Body of pancreas (tissue), 4 donors: ENCODE measurements at regions not wholly inside any gene's neighbourhood (a gene's known extent, or its start where the extent isn't known, plus 50 kb on each side); places are given as distances from the start of the nearest gene placed in this dataset.

Experiments used
- ATAC-seq: fragments of 150-250 bp; one replicate; pipeline ENCODE4 v1.9.1; 2016
- DNase-seq, 4 donors: peaks; one replicate each; pipeline ENCODE4 v3.0.0-alpha.2; 2019
- H3K27ac ChIP-seq, 4 donors: fragments of 200-600 bp; sonication (generic); 1 replicate in 3 of 4; 2 replicates in 1 of 4; pipeline versions ENCODE4 v1.5.1 to v1.6.1; 2016 to 2019; ENCODE audit warnings: mild to moderate bottlenecking in 1 of 4, mixed read lengths in 1 of 4, moderate library complexity in 1 of 4
- H3K27me3 ChIP-seq, 2 donors: fragments of 200-600 bp; sonication (generic); one replicate each; pipeline ENCODE4 v1.6.0; 2016; ENCODE audit warnings: mild to moderate bottlenecking in 1 of 2
- H3K36me3 ChIP-seq, 2 donors: fragments of 200-600 bp; sonication (generic); replicated peaks in 1 of 2; 2 replicates each; pipeline ENCODE4 v1.5.1; 2016; ENCODE audit warnings: low read depth in 2 of 2; ENCODE audit not compliant: insufficient read depth in 1 of 2
- H3K4me1 ChIP-seq: fragments of 200-600 bp; sonication (generic); one replicate; pipeline ENCODE4 v1.6.0; 2016
- H3K4me3 ChIP-seq, 2 donors: fragments of 200-600 bp; sonication (generic); 1 replicate in 1 of 2; 2 replicates in 1 of 2; pipeline ENCODE4 v1.5.1; 2016 to 2019
- H3K9me3 ChIP-seq, 3 donors: fragments of 200-600 bp; sonication (generic); 1 replicate in 2 of 3; 2 replicates in 1 of 3; pipeline ENCODE4 v1.5.1; 2016
- CTCF ChIP-seq, 7 experiments: fragments of 450-650 bp in 4 of 7; fragments of 200-600 bp in 3 of 7; sonication (generic) in 3 of 7; IDR thresholded peaks; one replicate each; pipeline ENCODE4 v1.5.1; 2016 to 2019; ENCODE audit warnings: antibody characterized with exemption in 7 of 7
- POLR2A ChIP-seq, 3 donors: fragments of 450-650 bp; IDR thresholded peaks; one replicate each; pipeline ENCODE4 v1.6.1; 2016; ENCODE audit warnings: antibody characterized with exemption in 3 of 3, mild to moderate bottlenecking in 2 of 3
- WGBS, 2 donors: methylation state at CpG; one replicate each; pipeline ENCODE4 v1.1.5; 2017; 5-methylcytosine and 5-hydroxymethylcytosine counted together
- intact Hi-C: fragments of 100-400 bp; cut with DNase I; formaldehyde crosslinking; loops from one replicate; pipeline ENCODE4 v1.15.1; 2023

- TF ChIP-seq CTCF (IDR thresholded peaks at IDR 0.05) (no peak), POLR2A (IDR thresholded peaks at IDR 0.05) (no peak)
- no peaks in the 10 kb centered on the region for H3K36me3 ChIP-seq
- H3K27me3 ChIP-seq: peaks cover 0 to 6% of the 10 kb centered on the region in 2 donors
- DNase-seq (no peak), ATAC-seq (no peak)
- H3K4me1 ChIP-seq: no peaks in the 10 kb centered on the region
- no peak overlapping the region for H3K27ac ChIP-seq
- no peak overlapping the region for H3K4me3 ChIP-seq
- no peaks in the 10 kb centered on the region for H3K9me3 ChIP-seq
- intact Hi-C loops: no loop called here
- WGBS, 2 donors: 75 to 80% methylated on average over 9 of the region's 9 CpGs
Measured at GRCh38 chr18:78862395-78862794, 117.2 kb upstream of the SALL3 start.

DNA sequence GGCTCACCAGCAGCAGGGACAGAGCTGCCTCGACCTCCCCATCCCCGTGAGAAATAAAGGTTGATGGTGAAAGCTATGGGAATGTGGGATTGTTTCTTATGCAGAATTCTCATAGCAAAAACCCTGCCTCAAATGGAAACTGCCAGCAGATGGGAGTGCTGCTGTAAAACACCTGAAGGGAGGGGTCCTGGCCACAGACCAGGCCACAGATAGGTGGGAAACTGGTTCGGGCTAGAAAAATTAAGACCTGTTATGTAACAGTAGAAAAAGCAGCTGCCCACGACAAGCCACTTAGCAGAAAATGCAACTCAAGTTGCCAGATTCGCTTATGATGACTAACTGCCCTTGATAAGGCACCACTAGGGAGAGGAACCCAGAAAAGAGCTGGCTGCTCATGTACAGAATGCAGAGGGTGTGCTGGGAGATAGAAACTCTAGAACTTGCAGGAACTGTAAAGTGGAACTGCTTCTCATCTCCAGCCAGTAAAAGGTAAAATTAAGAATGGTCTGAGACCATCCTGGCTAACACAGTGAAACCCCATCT lies 114.5 kb upstream of the SALL3 start:
- 54 to 55% methylated on average over 5 of the region's 5 CpGs for WGBS, 2 donors
- Histone ChIP-seq H3K27me3 (peaks cover 0 to 3% of the 10 kb centered on the region in 2 donors), H3K27ac (no peak overlapping the region), H3K36me3 (no peaks in the 10 kb centered on the region), H3K4me3 (no peak overlapping the region), H3K4me1 (no peaks in the 10 kb centered on the region), H3K9me3 (no peaks in the 10 kb centered on the region)
- intact Hi-C loops: no loop called here
- no peak for TF ChIP-seq POLR2A (IDR thresholded peaks at IDR 0.05)
- no peak for TF ChIP-seq CTCF (IDR thresholded peaks at IDR 0.05)
- no peak for DNase-seq
- ATAC-seq: no peak

- Histone ChIP-seq H3K9me3 (no peaks in the 10 kb centered on the region), H3K4me1 (no peaks in the 10 kb centered on the region), H3K36me3 (no peaks in the 10 kb centered on the region), H3K27ac (no peak overlapping the region), H3K27me3 (no peaks in the 10 kb centered on the region), H3K4me3 (no peak overlapping the region)
- DNase-seq (no peak), ATAC-seq (no peak)
- intact Hi-C loops: no loop called here
- TF ChIP-seq CTCF (IDR thresholded peaks at IDR 0.05): no peak
- TF ChIP-seq POLR2A (IDR thresholded peaks at IDR 0.05): no peak
- WGBS, 2 donors: 84 to 90% methylated on average over 11 to 12 of the region's 14 CpGs
Measured at GRCh38 chr18:78865771-78866310, 113.8 kb upstream of the SALL3 start.

DNA sequence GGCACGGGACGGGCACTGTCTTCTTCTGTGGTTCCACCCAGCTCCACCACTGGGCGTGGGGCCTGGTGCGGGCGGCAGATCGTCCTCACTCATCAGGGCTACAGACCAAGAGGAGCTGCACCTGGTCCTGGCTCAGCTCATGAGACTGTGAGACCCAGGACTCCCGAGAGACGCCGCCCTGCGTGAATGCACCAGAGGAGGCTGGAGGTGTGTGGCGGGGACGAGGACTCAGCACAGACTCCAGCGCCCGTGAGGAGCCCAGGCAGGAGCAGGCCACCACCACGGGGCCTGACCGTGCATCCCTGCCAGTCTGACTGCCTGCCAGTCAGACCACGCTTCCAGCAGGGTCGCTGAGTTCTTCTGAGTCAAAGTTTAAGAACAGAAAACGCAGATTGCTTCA lies 112.5 kb upstream of the SALL3 start:
- Histone ChIP-seq H3K4me1 (no peaks in the 10 kb centered on the region), H3K27ac (no peak overlapping the region), H3K4me3 (no peak overlapping the region), H3K36me3 (no peaks in the 10 kb centered on the region), H3K27me3 (no peaks in the 10 kb centered on the region), H3K9me3 (no peaks in the 10 kb centered on the region)
- TF ChIP-seq POLR2A (IDR thresholded peaks at IDR 0.05) (no peak), CTCF (IDR thresholded peaks at IDR 0.05) (no peak)
- no peak for ATAC-seq
- DNase-seq: no peak
- 72 to 80% methylated on average over 5 to 19 of the region's 19 CpGs for WGBS, 2 donors
- intact Hi-C loops: no loop called here
